ENCODE measurements at regions not wholly inside any gene's neighbourhood (a gene's known extent, or its start where the extent isn't known, plus 50 kb on each side); places are given as distances from the start of the nearest gene placed in this dataset.

DNA sequence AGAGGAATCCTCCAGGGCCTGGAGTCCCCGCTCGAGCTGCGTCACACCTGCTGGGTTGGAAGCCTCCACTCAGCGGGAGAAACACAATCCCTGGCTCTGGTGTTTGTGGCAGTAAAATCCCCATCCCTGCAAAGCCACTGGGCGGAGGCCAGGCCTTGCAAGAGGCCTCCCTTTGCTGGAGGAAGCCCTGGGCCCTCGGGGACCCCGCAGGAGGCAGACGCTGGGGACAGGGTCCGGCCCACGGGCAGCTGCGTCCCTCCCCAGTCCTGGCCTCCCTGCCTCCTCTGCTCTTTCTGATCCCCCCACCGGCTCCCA, 194.7 kb downstream of the BRD1 start:
- ATAC-seq (no peak), DNase-seq (no peak)
- Mint-ChIP-seq H3K4me1 (peaks cover 24% of the 10 kb centered on the region), H3K4me3 (no peak overlapping the region), H3K9me3 (no peaks in the 10 kb centered on the region), H3K27ac (no peak overlapping the region), H3K27me3 (no peaks in the 10 kb centered on the region)

DNA sequence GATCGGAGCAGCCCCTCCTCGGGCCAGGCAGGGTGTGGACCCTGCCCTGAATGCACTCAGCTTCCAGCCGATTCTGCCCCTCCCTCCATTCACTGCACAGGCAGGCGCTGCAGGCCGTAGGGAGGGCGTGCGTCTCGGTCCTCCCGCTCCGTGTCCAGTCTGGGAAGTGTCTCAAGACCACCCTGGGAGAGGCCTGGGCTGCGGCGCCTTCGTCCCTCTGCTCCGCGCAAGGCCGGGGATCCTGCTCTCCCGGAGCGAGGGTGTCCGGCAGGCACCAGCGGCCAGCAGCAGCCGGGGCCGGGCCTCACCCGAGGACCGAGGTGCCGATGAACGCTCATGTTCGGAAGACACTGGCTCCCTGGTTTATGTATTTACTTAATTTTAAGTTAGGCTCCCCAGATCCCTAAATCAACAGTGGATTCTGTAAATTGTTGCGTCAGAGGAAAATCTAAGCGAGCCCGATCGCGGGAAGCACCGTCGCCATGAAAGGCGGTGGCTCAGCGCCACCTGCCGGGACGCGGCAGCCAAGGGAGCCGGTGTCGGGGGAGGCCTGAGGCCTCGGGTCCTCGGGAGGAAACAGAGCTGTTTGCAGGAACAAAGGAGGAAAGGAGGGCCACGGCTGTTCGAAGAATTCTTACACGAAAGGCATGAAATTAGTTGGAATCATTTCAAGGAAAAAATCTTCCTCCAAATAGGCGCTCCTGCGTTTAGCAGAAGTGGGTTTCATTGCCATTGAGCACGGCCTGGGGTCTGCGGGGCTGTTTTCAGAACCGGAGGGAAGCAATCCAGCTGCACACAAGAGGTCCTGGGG, 195.3 kb downstream of the BRD1 start:
- DNase-seq (no peak), ATAC-seq (no peak)
- Mint-ChIP-seq H3K4me1 (peaks cover 28% of the 10 kb centered on the region), H3K27ac (no peak overlapping the region), H3K27me3 (no peaks in the 10 kb centered on the region), H3K9me3 (no peaks in the 10 kb centered on the region), H3K4me3 (no peak overlapping the region)

DNA sequence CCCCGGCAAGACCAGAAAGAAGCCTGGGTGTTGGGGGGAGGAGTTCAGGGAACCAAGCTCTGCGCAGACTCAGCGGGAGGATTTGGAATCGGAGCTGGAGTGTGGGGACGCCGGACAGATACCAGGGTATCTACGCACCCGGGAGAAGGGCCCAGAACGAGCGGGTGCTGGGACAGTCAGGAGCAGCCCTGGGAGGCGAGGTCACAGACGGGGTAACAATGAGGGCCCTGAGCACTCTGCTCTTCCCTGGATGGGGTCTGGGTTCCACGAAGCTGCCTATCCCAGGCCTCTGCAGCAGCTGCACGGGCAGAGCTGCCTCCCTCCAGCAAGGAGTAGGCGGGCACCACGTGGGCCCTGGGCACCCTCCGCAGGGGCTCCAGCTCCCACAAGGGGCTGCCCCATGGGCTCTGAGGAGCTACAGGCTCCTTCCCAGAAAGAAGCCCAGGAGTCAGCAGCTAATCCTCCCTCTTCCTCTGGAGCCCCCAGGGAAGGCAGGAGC, 197.2 kb downstream of the BRD1 start:
- no peaks in the 10 kb centered on the region for H3K27me3 Mint-ChIP-seq
- no peak for ATAC-seq
- no peaks in the 10 kb centered on the region for H3K9me3 Mint-ChIP-seq
- DNase-seq = no peak
- peaks cover 29% of the 10 kb centered on the region for H3K4me1 Mint-ChIP-seq
- no peak overlapping the region for H3K4me3 Mint-ChIP-seq
- no peak overlapping the region for H3K27ac Mint-ChIP-seq

GRCh38 chr22:49629586-49630447, 197.9 kb downstream of the BRD1 start:
- ATAC-seq (no peak), DNase-seq (no peak)
- Mint-ChIP-seq H3K4me3 (no peak overlapping the region), H3K27ac (no peak overlapping the region), H3K9me3 (no peaks in the 10 kb centered on the region), H3K27me3 (no peaks in the 10 kb centered on the region), H3K4me1 (peaks cover 29% of the 10 kb centered on the region)

DNA sequence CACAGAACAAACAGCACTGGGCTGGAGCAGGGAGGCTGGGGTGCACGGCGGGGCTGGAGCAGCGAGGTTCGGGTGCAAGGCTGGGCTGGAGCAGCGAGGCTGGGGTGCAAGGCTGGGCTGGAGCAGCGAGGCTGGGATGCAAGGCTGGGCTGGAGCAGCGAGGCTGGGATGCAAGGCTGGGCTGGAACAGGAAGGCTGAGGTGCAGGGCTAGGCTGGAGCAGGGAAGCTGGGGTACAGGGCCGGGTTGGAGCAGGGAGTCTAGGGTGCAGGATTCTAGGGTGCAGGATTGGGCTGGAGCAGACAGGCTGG, 198.5 kb downstream of the BRD1 start:
- Mint-ChIP-seq H3K27me3 (no peaks in the 10 kb centered on the region), H3K4me3 (no peak overlapping the region)

GRCh38 chr22:49628391-49629260, 199.0 kb downstream of the BRD1 start:
- Mint-ChIP-seq H3K27me3 (no peaks in the 10 kb centered on the region), H3K27ac (no peak overlapping the region), H3K9me3 (no peaks in the 10 kb centered on the region), H3K4me1 (peaks cover 22% of the 10 kb centered on the region), H3K4me3 (no peak overlapping the region)
- ATAC-seq (no peak), DNase-seq (no peak)

More for the DNA sequence above, 198.5 kb downstream of the BRD1 start:
- Mint-ChIP-seq H3K4me1 (peaks cover 24% of the 10 kb centered on the region), H3K27ac (no peak overlapping the region), H3K9me3 (no peaks in the 10 kb centered on the region)
- DNase-seq = no peak
- no peak for ATAC-seq

DNA sequence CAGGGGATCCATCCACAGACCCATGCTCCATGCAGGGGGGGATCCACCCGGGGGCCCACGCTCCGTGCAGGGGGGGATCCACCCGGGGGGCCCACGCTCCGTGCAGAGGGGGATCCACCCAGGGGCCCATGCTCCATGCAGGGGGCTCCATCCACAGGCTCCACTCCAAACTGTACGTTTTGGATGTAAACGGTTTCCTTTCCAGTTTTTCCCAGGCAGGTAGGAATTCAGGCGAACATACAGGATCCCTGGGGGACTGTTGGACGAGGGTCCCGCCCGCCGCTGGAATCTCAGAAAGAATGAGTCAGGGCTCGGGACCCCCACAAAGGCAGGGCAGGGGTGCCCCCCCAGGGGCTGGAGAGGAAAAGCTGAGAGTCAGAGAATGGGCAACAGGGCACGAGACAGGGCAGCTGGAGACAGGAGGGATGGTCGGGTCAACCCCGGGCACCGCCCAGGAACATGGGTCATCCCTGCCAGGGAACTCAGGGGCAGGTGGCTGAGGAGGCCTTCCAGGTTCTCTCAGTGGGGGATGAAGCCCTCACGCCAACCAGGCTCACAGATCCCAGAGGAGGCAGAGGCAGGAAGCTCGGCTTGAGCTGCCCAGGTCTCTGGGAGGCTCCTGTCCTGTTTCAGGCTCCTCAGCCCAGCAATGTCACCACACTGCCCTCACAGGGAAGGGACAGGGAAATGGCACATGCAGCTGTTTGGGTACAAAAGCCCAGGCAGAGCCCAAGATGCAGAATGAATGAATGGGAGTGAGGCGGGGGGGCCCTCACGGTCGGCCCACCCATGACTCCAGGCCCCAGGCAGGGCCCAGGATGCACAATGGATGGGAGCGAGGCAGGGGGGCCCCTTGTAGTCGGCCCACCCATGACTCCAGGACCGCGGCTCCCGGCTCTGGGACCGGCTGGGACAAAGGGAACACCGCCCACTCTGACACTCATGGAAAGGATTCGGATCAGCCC, 200.2 kb downstream of the BRD1 start:
- ATAC-seq (peak; percentile 68), DNase-seq (no peak)
- peaks cover 22% of the 10 kb centered on the region for H3K4me1 Mint-ChIP-seq
- no peak overlapping the region for H3K4me3 Mint-ChIP-seq
- no peak overlapping the region for H3K27ac Mint-ChIP-seq
- H3K9me3 Mint-ChIP-seq = no peaks in the 10 kb centered on the region
- H3K27me3 Mint-ChIP-seq = no peaks in the 10 kb centered on the region

DNA sequence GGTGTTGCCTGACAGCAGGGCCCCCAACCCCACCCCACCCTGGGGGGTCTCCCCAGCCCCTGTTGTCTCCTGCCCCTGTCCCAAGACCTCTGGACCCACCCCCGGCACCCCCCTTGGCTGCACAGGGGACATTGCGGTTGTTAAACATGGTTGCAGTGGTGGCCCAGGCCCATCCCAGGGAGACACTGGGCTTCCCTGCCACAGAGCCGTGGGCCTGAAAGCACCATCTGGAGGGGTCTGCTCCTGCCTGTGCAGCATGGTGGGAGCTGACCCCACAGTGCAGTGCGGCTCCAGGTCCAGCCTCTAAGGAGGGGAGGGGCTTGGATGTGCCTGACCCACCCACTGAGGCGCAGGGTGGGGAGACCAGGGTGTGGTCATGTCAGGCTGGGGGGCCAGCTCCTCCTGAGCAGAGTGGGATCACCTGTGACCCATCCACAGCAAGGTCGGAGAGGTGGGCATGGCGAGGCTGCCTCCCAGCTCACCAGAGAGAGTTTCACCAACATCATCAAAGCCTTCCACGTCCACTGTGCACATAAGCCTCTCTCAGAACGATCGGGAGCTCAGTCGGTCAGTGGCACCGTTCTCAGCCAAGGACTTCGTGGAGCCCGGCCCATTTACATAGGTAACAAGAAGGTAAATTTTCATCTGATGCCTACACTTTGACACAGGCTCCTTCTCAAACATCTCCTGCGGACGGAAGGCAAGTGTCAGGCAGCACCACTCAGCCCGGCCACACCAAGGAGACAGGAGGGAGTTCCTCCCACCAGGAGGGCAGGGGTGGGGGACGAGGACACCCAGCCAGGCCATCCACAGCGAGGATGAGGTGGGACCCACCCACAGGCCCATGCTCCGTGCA, 201.1 kb downstream of the BRD1 start:
- no peak for DNase-seq
- Mint-ChIP-seq H3K4me3 (no peak overlapping the region), H3K27me3 (no peaks in the 10 kb centered on the region), H3K27ac (no peak overlapping the region), H3K4me1 (peaks cover 22% of the 10 kb centered on the region), H3K9me3 (no peaks in the 10 kb centered on the region)
- no peak for ATAC-seq

DNA sequence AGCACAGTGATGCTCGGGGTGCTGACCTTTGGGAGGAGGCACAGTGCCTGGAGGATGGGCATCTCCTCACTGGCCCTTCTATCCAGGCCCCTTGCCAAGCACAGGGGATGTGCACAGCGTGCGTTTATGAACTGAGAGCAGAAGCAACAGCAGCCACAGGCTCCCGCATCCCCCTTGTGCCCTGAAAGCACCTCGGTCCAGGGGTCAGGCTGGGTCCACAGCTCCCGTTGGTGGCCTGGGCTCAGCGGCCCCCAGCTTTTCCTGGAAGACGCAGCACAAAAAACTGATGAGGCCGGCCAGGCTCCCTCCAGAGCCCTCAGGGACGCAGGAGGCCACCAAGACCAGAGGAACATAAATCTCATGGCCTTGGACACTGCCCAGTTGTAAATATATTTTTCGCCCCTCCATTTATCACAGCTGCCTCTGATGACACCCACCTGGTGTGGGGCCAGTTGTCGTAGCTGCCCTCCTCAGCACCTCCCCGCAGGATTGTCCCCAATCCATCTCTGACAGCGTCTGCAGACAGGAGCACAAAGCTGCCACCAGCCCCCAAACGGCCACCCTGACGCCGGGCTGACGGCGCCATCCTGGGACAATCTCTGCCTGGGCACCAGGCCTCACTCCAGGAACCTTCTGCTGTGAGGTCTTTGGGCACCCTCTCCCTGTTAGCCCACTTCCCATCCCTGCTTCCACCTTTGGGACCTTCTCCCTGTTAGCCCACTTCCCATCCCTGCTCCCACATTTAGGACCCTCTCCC, 203.1 kb downstream of the BRD1 start:
- Mint-ChIP-seq H3K4me1 (peaks cover 15% of the 10 kb centered on the region), H3K27ac (peak overlapping the region in 1 of 2 donors; percentile 35), H3K4me3 (no peak overlapping the region), H3K27me3 (no peaks in the 10 kb centered on the region), H3K9me3 (no peaks in the 10 kb centered on the region)
- DNase-seq (no peak), ATAC-seq (no peak)

DNA sequence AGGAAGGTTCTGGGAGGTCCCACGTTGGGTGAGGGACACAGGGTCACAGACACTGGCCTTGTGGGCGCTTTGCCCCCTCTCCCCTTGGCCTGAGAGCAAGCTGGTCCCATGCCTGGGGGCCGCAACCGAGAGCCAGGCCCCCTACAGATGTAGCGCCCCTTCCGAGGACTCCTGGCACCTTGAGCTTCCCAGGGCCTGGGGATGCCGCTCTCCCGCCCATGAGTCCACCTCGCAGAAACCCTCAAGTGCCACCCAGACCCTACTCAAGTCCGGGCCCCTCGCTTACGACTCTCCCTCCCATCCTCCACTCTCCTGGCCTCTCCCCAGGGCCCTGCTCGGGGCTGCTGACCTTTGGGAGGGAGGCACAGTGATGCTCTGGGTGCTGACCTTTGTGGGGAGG, 204.0 kb downstream of the BRD1 start:
- H3K4me3 Mint-ChIP-seq = no peak overlapping the region
- H3K9me3 Mint-ChIP-seq = no peaks in the 10 kb centered on the region
- DNase-seq = no peak
- no peaks in the 10 kb centered on the region for H3K27me3 Mint-ChIP-seq
- ATAC-seq = no peak
- H3K4me1 Mint-ChIP-seq = peaks cover 11% of the 10 kb centered on the region
- H3K27ac Mint-ChIP-seq = no peak overlapping the region

DNA sequence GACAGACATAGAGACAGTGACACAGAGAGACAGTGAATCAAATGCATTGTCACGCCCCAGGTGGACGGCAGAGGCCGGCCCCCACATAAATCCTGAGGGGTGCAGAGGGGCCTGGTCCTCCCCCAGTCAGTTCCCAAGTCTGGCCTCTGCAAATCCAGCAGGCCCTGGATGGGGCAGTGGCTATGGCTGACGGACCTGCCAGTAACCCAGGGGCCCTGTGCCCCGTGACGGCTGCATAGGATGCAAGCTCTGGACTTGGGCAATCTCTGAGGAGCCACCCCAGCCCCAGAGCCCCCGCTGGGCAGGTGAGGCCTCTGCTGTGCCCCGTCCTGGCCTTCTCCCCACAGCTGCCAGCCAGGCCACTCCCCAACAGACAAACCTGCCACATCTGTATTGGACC, 204.5 kb downstream of the BRD1 start:
- Mint-ChIP-seq H3K4me1 (peaks cover 6% of the 10 kb centered on the region), H3K27ac (no peak overlapping the region), H3K4me3 (no peak overlapping the region), H3K9me3 (no peaks in the 10 kb centered on the region), H3K27me3 (no peaks in the 10 kb centered on the region)
- ATAC-seq (no peak), DNase-seq (no peak)

DNA sequence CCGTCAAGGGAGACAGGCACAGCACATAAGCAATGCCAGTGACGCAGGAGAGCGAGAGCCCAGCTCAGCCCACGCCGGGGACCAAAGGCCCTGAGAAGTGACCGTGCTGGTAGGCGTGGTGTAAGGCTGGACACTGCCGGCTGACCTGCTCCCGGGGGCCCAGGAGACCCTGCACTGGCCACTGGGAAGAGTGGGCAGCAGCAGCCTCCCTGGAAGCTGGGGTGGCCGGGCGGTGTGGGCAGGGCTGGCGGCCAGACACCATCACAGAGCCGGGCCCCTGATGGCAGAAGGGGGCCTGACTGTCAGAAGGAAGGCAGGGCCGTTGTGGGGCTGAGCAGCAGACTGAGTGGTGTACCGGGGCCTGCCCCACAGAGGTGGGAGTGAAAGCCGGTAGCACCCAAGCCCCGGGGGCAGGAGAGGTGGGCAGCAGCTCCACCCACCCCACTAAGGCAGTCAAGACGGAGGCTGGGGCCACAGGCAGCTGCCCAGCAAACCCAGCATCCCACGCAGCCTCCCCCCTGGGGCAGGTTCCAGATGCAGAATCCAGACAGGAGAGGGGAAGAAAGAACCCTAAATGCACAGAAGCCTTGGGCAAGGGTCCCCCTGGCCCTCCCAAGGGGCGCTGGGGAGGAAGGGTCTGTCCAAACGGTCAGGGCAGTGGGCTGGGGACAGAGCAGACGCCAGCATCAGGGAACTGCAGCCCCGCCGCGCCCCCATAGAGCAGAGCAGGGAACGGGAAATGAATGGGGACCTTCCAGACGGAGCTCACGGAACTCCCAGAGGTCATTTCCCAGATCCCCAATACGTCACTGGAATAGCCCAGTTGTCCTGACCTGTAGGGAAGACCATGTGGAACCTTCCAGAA, 205.2 kb downstream of the BRD1 start:
- Mint-ChIP-seq H3K4me3 (no peak overlapping the region), H3K9me3 (no peaks in the 10 kb centered on the region), H3K27me3 (no peaks in the 10 kb centered on the region), H3K4me1 (peaks cover 2% of the 10 kb centered on the region), H3K27ac (peak overlapping the region in 1 of 2 donors; percentile 41)
- DNase-seq (no peak), ATAC-seq (no peak)

All from stimulated activated naive CD8-positive, alpha-beta T cell treated with anti-CD3 and anti-CD28 coated beads, Interleukin-15, amount 100 ng/mL, for 72 hours (primary cell).